OCI-LY7 (cell line): ENCODE measurements at regions not wholly inside any gene's neighbourhood (a gene's known extent, or its start where the extent isn't known, plus 50 kb on each side); places are given as distances from the start of the nearest gene placed in this dataset.

Experiments used
- BruUV-seq: library from RNA; stranded (reverse); fragments of 400-500 nt; replicated peaks from 2 replicates; lab custom pipeline; 2021; lab: Mats Ljungman, UMichigan
- CTCF ChIA-PET: fragments of 300-600 bp; sonication (Branson Sonifier 250); formaldehyde crosslinking; loops from one replicate; lab custom pipeline; 2022; ENCODE audit warnings: antibody characterized with exemption; ENCODE audit not compliant: unreplicated experiment; lab: Charles Lee
- POLR2A ChIA-PET: fragments of 300-600 bp; sonication (Branson Sonifier 250); formaldehyde crosslinking; loops from one replicate; lab custom pipeline; 2022; ENCODE audit warnings: antibody characterized with exemption; lab: Charles Lee
- DNase-seq: peaks from one replicate; pipeline ENCODE4 v3.0.0-alpha.2; 2015; ENCODE audit warnings: low spot score
- H2AFZ ChIP-seq: fragments of 200-600 bp; sonication (generic), shearing (Covaris generic); 2 replicates; pipeline ENCODE4 v1.6.1; 2014; ENCODE audit warnings: mild to moderate bottlenecking, antibody characterized with exemption, low read length, moderate library complexity
- H3K27ac ChIP-seq: fragments of 200-600 bp; sonication (generic); 2 replicates; pipeline ENCODE4 v1.5.1; 2014; ENCODE audit warnings: mixed run types, low read depth, mild to moderate bottlenecking, moderate library complexity, low read length, inconsistent platforms; ENCODE audit not compliant: poor library complexity, severe bottlenecking
- H3K36me3 ChIP-seq: fragments of 200-600 bp; sonication (generic); 2 replicates; pipeline ENCODE4 v1.6.1; 2014; ENCODE audit warnings: mild to moderate bottlenecking, antibody characterized with exemption, low read length, moderate library complexity, mixed read lengths; ENCODE audit not compliant: insufficient read depth
- H3K4me1 ChIP-seq: fragments of 200-600 bp; sonication (generic); 2 replicates; pipeline ENCODE4 v1.5.1; 2014; ENCODE audit warnings: mild to moderate bottlenecking, low read length; ENCODE audit not compliant: insufficient read depth, poor library complexity, severe bottlenecking
- H3K4me2 ChIP-seq: fragments of 200-600 bp; sonication (generic); 2 replicates; pipeline ENCODE4 v1.6.1; 2014; ENCODE audit warnings: mild to moderate bottlenecking, low read length
- H3K4me3 ChIP-seq: fragments of 200-600 bp; sonication (generic); 2 replicates; pipeline ENCODE4 v1.5.1; 2014; ENCODE audit warnings: mild to moderate bottlenecking, low read depth, low read length; ENCODE audit not compliant: poor library complexity, severe bottlenecking
- H3K79me2 ChIP-seq: fragments of 200-600 bp; sonication (generic); 2 replicates; pipeline ENCODE4 v1.6.1; 2016; ENCODE audit warnings: low read depth, mild to moderate bottlenecking, low read length, moderate library complexity, mixed read lengths; ENCODE audit not compliant: insufficient read depth
- H3K9me2 ChIP-seq: fragments of 200-600 bp; sonication (generic); 2 replicates; pipeline ENCODE4 v1.6.1; 2016; ENCODE audit warnings: mild to moderate bottlenecking, low read length, mixed read lengths; ENCODE audit not compliant: insufficient read depth
- H3K9me3 ChIP-seq: fragments of 200-600 bp; sonication (generic); 2 replicates; pipeline ENCODE4 v1.6.1; 2014; ENCODE audit warnings: mild to moderate bottlenecking, mixed run types, low read length, mixed read lengths
- H4K20me1 ChIP-seq: fragments of 200-600 bp; sonication (generic); 2 replicates; pipeline ENCODE4 v1.6.1; 2014; ENCODE audit warnings: mild to moderate bottlenecking, antibody characterized with exemption, low read length, moderate library complexity, mixed read lengths; ENCODE audit not compliant: insufficient read depth
- EZH2phosphoT487 ChIP-seq: fragments of 200-600 bp; sonication (generic); IDR thresholded peaks from 2 replicates; pipeline ENCODE4 v1.6.1; 2018; ENCODE audit warnings: low read depth, borderline replicate concordance, mild to moderate bottlenecking, mixed run types, antibody characterized with exemption, low read length, moderate library complexity, mixed read lengths
- intact Hi-C: fragments of 100-400 bp; cut with micrococcal nuclease; formaldehyde crosslinking; loops from one replicate; pipeline ENCODE4 v1.10.0; 2022; ENCODE audit not compliant: unreplicated experiment
- TF ChIP-seq, protein P1 (sequence below): fragments of 200-600 bp; sonication (generic); conservative IDR thresholded peaks from 2 replicates; pipeline ENCODE4 v1.5.1; 2014; ENCODE audit warnings: mild to moderate bottlenecking, antibody characterized with exemption, low read length, moderate library complexity, mixed read lengths

DNA sequence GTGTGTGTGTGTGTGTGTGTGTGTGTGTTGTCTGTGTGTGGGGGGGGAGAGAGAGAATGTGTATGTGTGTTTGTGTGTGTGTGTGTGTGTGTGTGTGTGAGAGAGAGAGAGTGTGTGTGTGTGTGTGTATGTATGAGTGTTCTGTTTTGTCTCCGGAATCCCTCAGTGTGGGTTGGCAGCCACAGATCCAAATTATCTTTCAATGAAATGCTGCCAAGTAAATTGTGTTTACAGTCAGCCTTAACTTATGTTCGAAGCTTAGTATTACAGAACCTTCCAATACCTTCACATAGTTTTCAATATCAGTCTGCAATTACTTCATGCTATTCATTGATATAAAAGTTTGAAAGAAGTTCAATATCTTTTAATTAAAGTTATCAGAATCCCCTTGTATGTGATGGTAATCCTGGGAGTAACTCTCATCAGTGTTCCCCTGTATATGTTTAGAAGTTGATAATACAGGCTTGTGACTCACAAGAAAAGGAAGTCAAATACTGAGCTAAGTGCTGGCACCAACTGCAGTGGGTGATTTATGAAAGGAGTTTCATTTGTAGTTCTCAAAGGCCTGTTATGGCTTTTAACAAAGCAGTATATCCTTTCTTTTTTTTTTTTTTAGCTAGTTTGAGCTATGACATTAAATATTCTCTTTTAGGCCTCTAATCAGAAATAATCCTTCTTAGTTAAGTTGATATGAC lies 51.6 kb upstream of the HTR2C start:
- TF ChIP-seq EZH2phosphoT487, result no peak
- TF ChIP-seq, protein P1, sequence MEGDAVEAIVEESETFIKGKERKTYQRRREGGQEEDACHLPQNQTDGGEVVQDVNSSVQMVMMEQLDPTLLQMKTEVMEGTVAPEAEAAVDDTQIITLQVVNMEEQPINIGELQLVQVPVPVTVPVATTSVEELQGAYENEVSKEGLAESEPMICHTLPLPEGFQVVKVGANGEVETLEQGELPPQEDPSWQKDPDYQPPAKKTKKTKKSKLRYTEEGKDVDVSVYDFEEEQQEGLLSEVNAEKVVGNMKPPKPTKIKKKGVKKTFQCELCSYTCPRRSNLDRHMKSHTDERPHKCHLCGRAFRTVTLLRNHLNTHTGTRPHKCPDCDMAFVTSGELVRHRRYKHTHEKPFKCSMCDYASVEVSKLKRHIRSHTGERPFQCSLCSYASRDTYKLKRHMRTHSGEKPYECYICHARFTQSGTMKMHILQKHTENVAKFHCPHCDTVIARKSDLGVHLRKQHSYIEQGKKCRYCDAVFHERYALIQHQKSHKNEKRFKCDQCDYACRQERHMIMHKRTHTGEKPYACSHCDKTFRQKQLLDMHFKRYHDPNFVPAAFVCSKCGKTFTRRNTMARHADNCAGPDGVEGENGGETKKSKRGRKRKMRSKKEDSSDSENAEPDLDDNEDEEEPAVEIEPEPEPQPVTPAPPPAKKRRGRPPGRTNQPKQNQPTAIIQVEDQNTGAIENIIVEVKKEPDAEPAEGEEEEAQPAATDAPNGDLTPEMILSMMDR, result no peak
- DNase-seq, result no peak
- Histone ChIP-seq H3K27ac (no peak overlapping the region), H2AFZ (no peak overlapping the region), H3K9me3 (no peaks in the 10 kb centered on the region), H3K79me2 (no peaks in the 10 kb centered on the region), H4K20me1 (no peaks in the 10 kb centered on the region), H3K4me3 (no peak overlapping the region), H3K36me3 (no peaks in the 10 kb centered on the region), H3K4me2 (no peak overlapping the region), H3K9me2 (no peaks in the 10 kb centered on the region), H3K4me1 (no peaks in the 10 kb centered on the region)
- BruUV-seq, result no TSS peak
- intact Hi-C loops, result no loop called here
- ChIA-PET POLR2A (no interaction called here), CTCF (no interaction called here)
